ENCODE measurements at regions not wholly inside any gene's neighbourhood (a gene's known extent, or its start where the extent isn't known, plus 50 kb on each side); places are given as distances from the start of the nearest gene placed in this dataset.

GRCh38 chr4:114487101-114487500 is 111.5 kb upstream of the UGT8 start:
- Histone ChIP-seq H3K36me3 (ENCODE audit: control insufficient read depth, insufficient read depth, low read length) (no peaks in the 10 kb centered on the region), H3K27me3 (ENCODE audit: control insufficient read depth, insufficient read depth, low read length) (no peaks in the 10 kb centered on the region)
- no peak for TF ChIP-seq CTCF (conservative IDR thresholded peaks at IDR 0.05 in 1 of 2, IDR thresholded peaks at IDR 0.05 in 1 of 2; ENCODE audit: low read depth in 1 of 2, low read length in 2 of 2)

GRCh38 chr4:114488301-114488982 is 110.2 kb upstream of the UGT8 start:
- no peak overlapping the region for H3K9ac ChIP-seq (ENCODE audit: insufficient read depth, low read length)
- H4K20me1 ChIP-seq (ENCODE audit: control insufficient read depth, extremely low read depth, insufficient read depth, low read length) = no peaks in the 10 kb centered on the region
- DNase-seq (ENCODE audit: low read depth in 2 of 2) = peak in 1 of 2 donors; percentile 11
- H3K9me3 ChIP-seq (ENCODE audit: control insufficient read depth, insufficient read depth, low read depth, low read length) = no peaks in the 10 kb centered on the region
- no peak overlapping the region for H3K4me3 ChIP-seq (replicated peaks in 1 of 4; ENCODE audit: control extremely low read depth in 1 of 4, insufficient read depth in 1 of 4, low read depth in 3 of 4, low read length in 4 of 4)
- H3K4me1 ChIP-seq (ENCODE audit: control insufficient read depth, extremely low read depth, insufficient read depth, low read length) = no peaks in the 10 kb centered on the region
- TF ChIP-seq EZH2 (IDR thresholded peaks at IDR 0.05; ENCODE audit: low read length, missing control alignments) (no peak), CTCF (conservative IDR thresholded peaks at IDR 0.05 in 1 of 2, IDR thresholded peaks at IDR 0.05 in 1 of 2; ENCODE audit: low read depth in 1 of 2, low read length in 2 of 2) (no peak)
- H3K36me3 ChIP-seq (ENCODE audit: control insufficient read depth, insufficient read depth, low read length) = no peaks in the 10 kb centered on the region
- H2AFZ ChIP-seq (ENCODE audit: low read length) = no peak overlapping the region
- H3K4me2 ChIP-seq (ENCODE audit: extremely low read depth, insufficient read depth, low read length) = no peak overlapping the region
- no peaks in the 10 kb centered on the region for H3K27me3 ChIP-seq (ENCODE audit: control insufficient read depth, insufficient read depth, low read length)
- no peaks in the 10 kb centered on the region for H3K79me2 ChIP-seq (ENCODE audit: control insufficient read depth, insufficient read depth, low read length)
- H3K27ac ChIP-seq (ENCODE audit: insufficient read depth, low read length) = no peak overlapping the region

More at GRCh38 chr4:114487101-114487500, 111.5 kb upstream of the UGT8 start:
- H3K79me2 ChIP-seq (ENCODE audit: control insufficient read depth, insufficient read depth, low read length) = no peaks in the 10 kb centered on the region
- DNase-seq (ENCODE audit: low read depth in 2 of 2) = no peak
- H3K4me3 ChIP-seq (replicated peaks in 1 of 4; ENCODE audit: control extremely low read depth in 1 of 4, insufficient read depth in 1 of 4, low read depth in 3 of 4, low read length in 4 of 4) = no peak overlapping the region
- no peaks in the 10 kb centered on the region for H4K20me1 ChIP-seq (ENCODE audit: control insufficient read depth, extremely low read depth, insufficient read depth, low read length)
- H3K4me1 ChIP-seq (ENCODE audit: control insufficient read depth, extremely low read depth, insufficient read depth, low read length) = no peaks in the 10 kb centered on the region
- no peak overlapping the region for H3K9ac ChIP-seq (ENCODE audit: insufficient read depth, low read length)
- H3K9me3 ChIP-seq (ENCODE audit: control insufficient read depth, insufficient read depth, low read depth, low read length) = no peaks in the 10 kb centered on the region
- H3K4me2 ChIP-seq (ENCODE audit: extremely low read depth, insufficient read depth, low read length) = no peak overlapping the region
- H2AFZ ChIP-seq (ENCODE audit: low read length) = no peak overlapping the region
- no peak overlapping the region for H3K27ac ChIP-seq (ENCODE audit: insufficient read depth, low read length)

- TF ChIP-seq EZH2 (IDR thresholded peaks at IDR 0.05; ENCODE audit: low read length, missing control alignments) (no peak), CTCF (conservative IDR thresholded peaks at IDR 0.05 in 1 of 2, IDR thresholded peaks at IDR 0.05 in 1 of 2; ENCODE audit: low read depth in 1 of 2, low read length in 2 of 2) (no peak)
- H4K20me1 ChIP-seq (ENCODE audit: control insufficient read depth, extremely low read depth, insufficient read depth, low read length) = no peaks in the 10 kb centered on the region
- H3K9me3 ChIP-seq (ENCODE audit: control insufficient read depth, insufficient read depth, low read depth, low read length) = no peaks in the 10 kb centered on the region
- no peak overlapping the region for H3K4me3 ChIP-seq (replicated peaks in 1 of 4; ENCODE audit: control extremely low read depth in 1 of 4, insufficient read depth in 1 of 4, low read depth in 3 of 4, low read length in 4 of 4)
- no peak overlapping the region for H2AFZ ChIP-seq (ENCODE audit: low read length)
- no peak for DNase-seq (ENCODE audit: low read depth in 2 of 2)
- no peak overlapping the region for H3K4me2 ChIP-seq (ENCODE audit: extremely low read depth, insufficient read depth, low read length)
- H3K27me3 ChIP-seq (ENCODE audit: control insufficient read depth, insufficient read depth, low read length) = no peaks in the 10 kb centered on the region
- no peak overlapping the region for H3K27ac ChIP-seq (ENCODE audit: insufficient read depth, low read length)
- no peak overlapping the region for H3K9ac ChIP-seq (ENCODE audit: insufficient read depth, low read length)
- no peaks in the 10 kb centered on the region for H3K36me3 ChIP-seq (ENCODE audit: control insufficient read depth, insufficient read depth, low read length)
- no peaks in the 10 kb centered on the region for H3K79me2 ChIP-seq (ENCODE audit: control insufficient read depth, insufficient read depth, low read length)
- no peaks in the 10 kb centered on the region for H3K4me1 ChIP-seq (ENCODE audit: control insufficient read depth, extremely low read depth, insufficient read depth, low read length)
Observed at GRCh38 chr4:114494246-114494803, 104.3 kb upstream of the UGT8 start.

Measured in fibroblast of lung (primary cell).